Endodermal cell (in vitro differentiated cells): ENCODE measurements at regions not wholly inside any gene's neighbourhood (a gene's known extent, or its start where the extent isn't known, plus 50 kb on each side); places are given as distances from the start of the nearest gene placed in this dataset.

ENCODE experiments used
- DNase-seq: peaks from one replicate; pipeline ENCODE4 v3.0.0-alpha.2; 2017
- H3K27ac ChIP-seq: 2 replicates; pipeline ENCODE4 v1.5.1; 2013; ENCODE audit warnings: mild to moderate bottlenecking, low read depth, low read length, moderate library complexity
- H3K27me3 ChIP-seq: 2 replicates; pipeline ENCODE4 v1.6.1; 2013; ENCODE audit warnings: mild to moderate bottlenecking, low read length, moderate library complexity; ENCODE audit not compliant: insufficient read depth, control insufficient read depth, poor library complexity, severe bottlenecking
- H3K36me3 ChIP-seq: 2 replicates; pipeline ENCODE4 v1.7.0; 2013; ENCODE audit warnings: mild to moderate bottlenecking, low read length, moderate library complexity; ENCODE audit not compliant: control insufficient read depth, insufficient read depth
- H3K4me1 ChIP-seq: one replicate; pipeline ENCODE4 v1.7.0; 2013; ENCODE audit warnings: low read length; ENCODE audit not compliant: control insufficient read depth, insufficient read depth
- H3K4me3 ChIP-seq: 2 replicates; pipeline ENCODE4 v1.5.1; 2013; ENCODE audit warnings: mild to moderate bottlenecking, low read length, moderate library complexity
- H3K9ac ChIP-seq: 2 replicates; pipeline ENCODE4 v1.6.1; 2013; ENCODE audit warnings: mild to moderate bottlenecking, low read length, moderate library complexity; ENCODE audit not compliant: poor library complexity, severe bottlenecking; ENCODE audit errors: extremely low read depth
- H3K9me3 ChIP-seq: 2 replicates; pipeline ENCODE4 v1.6.1; 2013; ENCODE audit warnings: mild to moderate bottlenecking, low read length, moderate library complexity; ENCODE audit not compliant: control insufficient read depth
- H3K27ac Mint-ChIP-seq: 2 replicates; pipeline ENCODE4 v1.8.0; 2020; ENCODE audit warnings: mixed read lengths
- H3K27me3 Mint-ChIP-seq: 2 replicates; pipeline ENCODE4 v1.8.0; 2021; ENCODE audit warnings: mild to moderate bottlenecking, mixed read lengths; ENCODE audit not compliant: insufficient read depth
- H3K36me3 Mint-ChIP-seq: 2 replicates; pipeline ENCODE4 v1.8.0; 2020; ENCODE audit warnings: low read depth, mixed read lengths
- H3K4me1 Mint-ChIP-seq: 2 replicates; pipeline ENCODE4 v1.8.0; 2020; ENCODE audit warnings: mixed read lengths
- H3K4me3 Mint-ChIP-seq: 2 replicates; pipeline ENCODE4 v1.8.0; 2020; ENCODE audit warnings: mild to moderate bottlenecking, moderate library complexity, mixed read lengths
- H3K9me3 Mint-ChIP-seq: 2 replicates; pipeline ENCODE4 v1.8.0; 2020; ENCODE audit warnings: mild to moderate bottlenecking, mixed read lengths
- WGBS, 2 experiments: methylation state at CpG; one replicate each; pipeline versions ENCODE4 v1.1.5 to v1.1.7; 2013; ENCODE audit warnings: missing lambda C conversion rate in 2 of 2, mixed read lengths in 1 of 2; ENCODE audit not compliant: insufficient coverage in 1 of 2, insufficient read length in 1 of 2; 5-methylcytosine and 5-hydroxymethylcytosine counted together
- TF ChIP-seq, protein P1 (sequence below): fragments of 200-600 bp; sonication (generic); conservative IDR thresholded peaks from 2 replicates; pipeline ENCODE4 v1.5.0; 2021; ENCODE audit warnings: antibody characterized with exemption, mild to moderate bottlenecking

DNA sequence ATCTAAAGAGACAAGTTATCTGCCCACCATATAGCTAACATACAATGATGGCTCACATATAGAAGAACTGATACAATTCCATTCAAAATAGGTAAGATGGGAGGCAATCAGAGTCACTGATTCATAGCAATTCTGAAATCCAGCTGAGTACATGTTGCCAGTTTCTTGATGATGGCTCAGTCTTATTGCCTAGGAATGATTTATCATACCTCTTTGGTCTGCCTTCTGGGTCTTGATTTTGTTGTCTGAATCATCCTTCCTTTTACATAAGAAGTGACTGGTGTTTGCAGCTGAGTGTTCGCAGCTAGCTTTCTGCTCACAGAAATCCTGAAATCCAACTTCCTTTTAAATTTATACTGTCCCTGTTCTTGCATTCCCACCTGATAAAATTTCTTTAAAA lies 463.2 kb upstream of the MGAT4C start:
- H3K27me3 ChIP-seq = no peaks in the 10 kb centered on the region
- no peaks in the 10 kb centered on the region for H3K36me3 ChIP-seq
- Mint-ChIP-seq H3K27me3 (no peaks in the 10 kb centered on the region), H3K9me3 (no peaks in the 10 kb centered on the region), H3K4me3 (no peak overlapping the region), H3K4me1 (no peaks in the 10 kb centered on the region), H3K36me3 (no peaks in the 10 kb centered on the region), H3K27ac (no peak overlapping the region)
- H3K4me3 ChIP-seq = no peak overlapping the region
- 94% methylated on average over 1 of the region's 1 CpG; no CpG with 5 or more reads in 1 of the 2 experiments for WGBS, 2 experiments
- TF ChIP-seq, protein P1, sequence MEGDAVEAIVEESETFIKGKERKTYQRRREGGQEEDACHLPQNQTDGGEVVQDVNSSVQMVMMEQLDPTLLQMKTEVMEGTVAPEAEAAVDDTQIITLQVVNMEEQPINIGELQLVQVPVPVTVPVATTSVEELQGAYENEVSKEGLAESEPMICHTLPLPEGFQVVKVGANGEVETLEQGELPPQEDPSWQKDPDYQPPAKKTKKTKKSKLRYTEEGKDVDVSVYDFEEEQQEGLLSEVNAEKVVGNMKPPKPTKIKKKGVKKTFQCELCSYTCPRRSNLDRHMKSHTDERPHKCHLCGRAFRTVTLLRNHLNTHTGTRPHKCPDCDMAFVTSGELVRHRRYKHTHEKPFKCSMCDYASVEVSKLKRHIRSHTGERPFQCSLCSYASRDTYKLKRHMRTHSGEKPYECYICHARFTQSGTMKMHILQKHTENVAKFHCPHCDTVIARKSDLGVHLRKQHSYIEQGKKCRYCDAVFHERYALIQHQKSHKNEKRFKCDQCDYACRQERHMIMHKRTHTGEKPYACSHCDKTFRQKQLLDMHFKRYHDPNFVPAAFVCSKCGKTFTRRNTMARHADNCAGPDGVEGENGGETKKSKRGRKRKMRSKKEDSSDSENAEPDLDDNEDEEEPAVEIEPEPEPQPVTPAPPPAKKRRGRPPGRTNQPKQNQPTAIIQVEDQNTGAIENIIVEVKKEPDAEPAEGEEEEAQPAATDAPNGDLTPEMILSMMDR = no peak
- H3K9me3 ChIP-seq = no peaks in the 10 kb centered on the region
- H3K27ac ChIP-seq = no peak overlapping the region
- H3K9ac ChIP-seq = no peak overlapping the region
- DNase-seq = no peak
- peaks cover 3% of the 10 kb centered on the region for H3K4me1 ChIP-seq

DNA sequence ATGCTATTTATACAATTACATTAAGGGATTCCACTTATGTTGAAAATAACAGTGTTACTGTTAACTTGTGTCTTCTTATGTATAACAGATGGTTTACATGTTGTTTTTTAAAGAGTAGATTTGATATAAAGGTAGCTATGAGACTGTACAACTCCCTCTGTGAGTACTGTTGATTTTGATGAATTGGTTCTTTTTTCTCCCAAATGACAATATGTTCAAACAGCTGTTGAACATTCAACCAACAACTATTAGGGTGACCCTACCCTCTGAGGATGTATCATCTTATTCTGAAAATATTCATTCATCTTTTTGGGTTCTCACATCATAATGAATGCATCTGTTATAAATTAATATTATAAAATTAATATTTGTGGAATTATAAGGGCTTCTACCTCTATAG lies 456.9 kb upstream of the MGAT4C start:
- Histone ChIP-seq H3K27ac (no peak overlapping the region), H3K27me3 (no peaks in the 10 kb centered on the region), H3K36me3 (no peaks in the 10 kb centered on the region), H3K4me3 (no peak overlapping the region), H3K9me3 (peaks cover 2% of the 10 kb centered on the region), H3K4me1 (peaks cover 1% of the 10 kb centered on the region), H3K9ac (no peak overlapping the region)
- no peak overlapping the region for H3K4me3 Mint-ChIP-seq
- no peak for DNase-seq
- H3K36me3 Mint-ChIP-seq = peaks cover 5% of the 10 kb centered on the region
- peaks cover 23% of the 10 kb centered on the region for H3K9me3 Mint-ChIP-seq
- TF ChIP-seq, protein P1 = no peak
- no peak overlapping the region for H3K27ac Mint-ChIP-seq
- no peaks in the 10 kb centered on the region for H3K27me3 Mint-ChIP-seq
- no peaks in the 10 kb centered on the region for H3K4me1 Mint-ChIP-seq

DNA sequence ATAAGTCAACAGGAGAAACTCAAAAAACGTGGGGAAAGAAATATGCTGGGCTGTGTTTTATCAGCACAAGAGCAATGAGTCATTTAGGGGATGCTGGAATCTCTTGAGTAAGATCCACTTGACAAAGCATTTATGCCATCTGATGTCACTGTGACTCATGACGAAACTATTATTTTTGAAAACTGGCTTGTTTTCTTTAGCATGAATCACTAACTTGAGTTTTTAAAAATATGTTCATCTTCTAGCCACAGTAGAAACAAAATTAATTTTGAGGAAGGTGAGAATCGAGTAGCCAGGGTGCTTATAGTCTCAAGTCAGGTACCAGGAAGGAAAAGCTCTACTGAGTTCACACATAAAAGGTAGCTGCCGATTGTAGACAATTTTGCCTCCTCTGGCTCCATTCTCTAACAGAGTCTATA lies 456.2 kb upstream of the MGAT4C start:
- WGBS, 2 experiments = 71 to 79% methylated on average over 4 of the region's 4 CpGs
- TF ChIP-seq, protein P1 = no peak
- H3K27ac ChIP-seq = no peak overlapping the region
- H3K4me3 ChIP-seq = no peak overlapping the region
- Mint-ChIP-seq H3K36me3 (peaks cover 5% of the 10 kb centered on the region), H3K4me3 (no peak overlapping the region), H3K4me1 (no peaks in the 10 kb centered on the region), H3K27ac (no peak overlapping the region), H3K27me3 (no peaks in the 10 kb centered on the region), H3K9me3 (peaks cover 25% of the 10 kb centered on the region)
- no peak for DNase-seq
- no peaks in the 10 kb centered on the region for H3K36me3 ChIP-seq
- H3K9me3 ChIP-seq = peaks cover 7% of the 10 kb centered on the region
- H3K4me1 ChIP-seq = no peaks in the 10 kb centered on the region
- H3K9ac ChIP-seq = no peak overlapping the region
- no peaks in the 10 kb centered on the region for H3K27me3 ChIP-seq
